IMR-90 (cell line): ENCODE measurements at regions not wholly inside any gene's neighbourhood (a gene's known extent, or its start where the extent isn't known, plus 50 kb on each side); places are given as distances from the start of the nearest gene placed in this dataset.
A peak's percentile ranks its signal among the peaks of the same experiment; 100 is the strongest.

Source experiments
- ATAC-seq: fragments of 200-7000 bp; cut with Tn5 transposase; 2 replicates; pipeline ENCODE4 v1.9.1; 2020; ENCODE audit warnings: low read depth, mild to moderate bottlenecking, moderate library complexity
- BruUV-seq: library from RNA; stranded (reverse); fragments of 400-500 nt; replicated peaks from 2 replicates; lab custom pipeline; 2021; lab: Mats Ljungman, UMichigan
- CTCF ChIA-PET: fragments of 300-600 bp; formaldehyde crosslinking; extraction: SDS; loops from one replicate; lab custom pipeline; 2021; ENCODE audit warnings: antibody characterized with exemption; lab: Yijun Ruan, JAX
- POLR2A ChIA-PET: fragments of 300-600 bp; sonication (Branson Sonifier 250); formaldehyde crosslinking; loops from one replicate; lab custom pipeline; 2022; ENCODE audit warnings: antibody characterized with exemption; ENCODE audit not compliant: unreplicated experiment; lab: Charles Lee
- DNase-seq: peaks from one replicate; pipeline ENCODE4 v3.0.0; 2013
- H2AFZ ChIP-seq: replicated peaks from 2 replicates; pipeline ENCODE3; 2013; ENCODE audit warnings: low read length, mild to moderate bottlenecking; ENCODE audit not compliant: poor library complexity
- H2AK5ac ChIP-seq: 2 replicates; pipeline ENCODE4 v1.6.1; 2013; ENCODE audit warnings: low read depth, low read length, inconsistent platforms
- H2AK9ac ChIP-seq: replicated peaks from 2 replicates; pipeline ENCODE3; 2013; ENCODE audit warnings: mild to moderate bottlenecking, low read depth, low read length, moderate library complexity; ENCODE audit not compliant: poor library complexity
- H2BK120ac ChIP-seq: 2 replicates; pipeline ENCODE4 v1.6.1; 2013; ENCODE audit warnings: low read depth, low read length, inconsistent platforms
- H2BK15ac ChIP-seq: 3 replicates; pipeline ENCODE4 v1.6.1; 2013; ENCODE audit warnings: low read depth, low read length, inconsistent platforms
- H2BK20ac ChIP-seq: 2 replicates; pipeline ENCODE4 v1.6.1; 2013; ENCODE audit warnings: low read depth, mild to moderate bottlenecking, inconsistent platforms, low read length, moderate library complexity
- H2BK5ac ChIP-seq: 2 replicates; pipeline ENCODE4 v1.6.1; 2013; ENCODE audit warnings: mild to moderate bottlenecking, low read depth, low read length, inconsistent platforms; ENCODE audit not compliant: poor library complexity, severe bottlenecking
- H3K14ac ChIP-seq: replicated peaks from 2 replicates; pipeline ENCODE4 v1.6.1; 2013; ENCODE audit warnings: low read depth, low read length, inconsistent platforms
- H3K18ac ChIP-seq: 2 replicates; pipeline ENCODE4 v1.6.1; 2013; ENCODE audit warnings: low read depth, low read length, control low read depth
- H3K23ac ChIP-seq: 2 replicates; pipeline ENCODE4 v1.6.1; 2013; ENCODE audit warnings: low read depth, low read length, inconsistent platforms
- H3K27ac ChIP-seq: 2 replicates; pipeline ENCODE4 v1.5.1; 2013; ENCODE audit warnings: mild to moderate bottlenecking, control low read depth, low read length; ENCODE audit not compliant: insufficient read depth
- H3K27me3 ChIP-seq: 2 replicates; pipeline ENCODE4 v1.6.1; 2013; ENCODE audit warnings: low read length; ENCODE audit not compliant: control insufficient read depth, insufficient read depth
- H3K36me3 ChIP-seq: 2 replicates; pipeline ENCODE4 v1.6.1; 2013; ENCODE audit warnings: low read length, mixed read lengths; ENCODE audit not compliant: control insufficient read depth, insufficient read depth
- H3K4ac ChIP-seq: 2 replicates; pipeline ENCODE4 v1.6.1; 2013; ENCODE audit warnings: low read depth, low read length, inconsistent platforms
- H3K4me1 ChIP-seq: 2 replicates; pipeline ENCODE4 v1.6.1; 2013; ENCODE audit warnings: low read length, mixed read lengths; ENCODE audit not compliant: control insufficient read depth, insufficient read depth
- H3K4me2 ChIP-seq: 2 replicates; pipeline ENCODE4 v1.6.1; 2013; ENCODE audit warnings: low read depth, mild to moderate bottlenecking, control low read depth, low read length, moderate library complexity
- H3K4me3 ChIP-seq: 2 replicates; pipeline ENCODE4 v1.5.1; 2013; ENCODE audit warnings: low read depth, mild to moderate bottlenecking, control low read depth, low read length, moderate library complexity; ENCODE audit not compliant: insufficient read depth
- H3K56ac ChIP-seq: 2 replicates; pipeline ENCODE4 v1.6.1; 2013; ENCODE audit warnings: low read length, inconsistent platforms; ENCODE audit not compliant: insufficient read depth; ENCODE audit errors: extremely low read depth
- H3K79me1 ChIP-seq, 2 experiments: 2 replicates each; pipeline ENCODE4 v1.6.1; 2013; ENCODE audit warnings: low read length in 2 of 2, inconsistent platforms in 1 of 2, low read depth in 1 of 2
- H3K9ac ChIP-seq: 2 replicates; pipeline ENCODE4 v1.6.1; 2013; ENCODE audit warnings: low read depth, low read length, control low read depth
- H3K9me1 ChIP-seq: 2 replicates; pipeline ENCODE4 v1.6.1; 2013; ENCODE audit warnings: low read length, inconsistent platforms; ENCODE audit not compliant: insufficient read depth
- H3K9me3 ChIP-seq: 2 replicates; pipeline ENCODE4 v1.6.1; 2013; ENCODE audit warnings: low read length; ENCODE audit not compliant: control insufficient read depth, insufficient read depth
- H4K20me1 ChIP-seq: 2 replicates; pipeline ENCODE4 v1.6.1; 2013; ENCODE audit warnings: low read length, inconsistent platforms; ENCODE audit not compliant: insufficient read depth
- H4K5ac ChIP-seq: 2 replicates; pipeline ENCODE4 v1.6.1; 2013; ENCODE audit warnings: mild to moderate bottlenecking, low read depth, low read length, control low read depth
- H4K8ac ChIP-seq, 2 experiments: 2 replicates each; pipeline ENCODE4 v1.6.1; 2013; ENCODE audit warnings: low read depth in 2 of 2, low read length in 2 of 2, control low read depth in 1 of 2, inconsistent platforms in 1 of 2
- H4K91ac ChIP-seq: 2 replicates; pipeline ENCODE4 v1.6.1; 2013; ENCODE audit warnings: low read depth, low read length, inconsistent platforms; ENCODE audit not compliant: insufficient read depth
- RAD21 ChIP-seq: IDR thresholded peaks from 2 replicates; pipeline ENCODE4 v1.6.1; 2012; ENCODE audit warnings: low read length, improper control_type of control experiment
- RCOR1 ChIP-seq: IDR thresholded peaks from 2 replicates; pipeline ENCODE4 v1.6.1; 2012; ENCODE audit warnings: mild to moderate bottlenecking, low read length, improper control_type of control experiment; ENCODE audit not compliant: insufficient replicate concordance
- WGBS, 2 experiments: methylation state at CpG; one replicate each; pipeline versions ENCODE4 v1.1.5 to v1.1.7; 2013; ENCODE audit warnings: missing lambda C conversion rate in 2 of 2; ENCODE audit not compliant: insufficient read length in 1 of 2; ENCODE audit errors: extremely low coverage in 2 of 2; 5-methylcytosine and 5-hydroxymethylcytosine counted together
- dilution Hi-C: fragments of 300-500 bp; cut with HindIII; formaldehyde crosslinking; loops from one replicate; pipeline ENCODE4 v1.14.3; 2018; ENCODE audit warnings: low sequenced_read_pairs; ENCODE audit not compliant: unreplicated experiment
- in situ Hi-C: fragments of 300-500 bp; cut with MboI; formaldehyde crosslinking; loops from 3 replicates; pipeline ENCODE4 v1.14.3; 2019; ENCODE audit warnings: low sequenced_read_pairs, inconsistent platforms, mixed read lengths
- intact Hi-C: fragments of 100-400 bp; cut with micrococcal nuclease; formaldehyde crosslinking; loops from 2 replicates; pipeline ENCODE4 v1.10.0; 2022

GRCh38 chr2:100766256-100766655 lies 53.7 kb upstream of the NPAS2 start:
- no peak overlapping the region for H2AK9ac ChIP-seq
- peak overlapping the region; percentile 33 for H2BK120ac ChIP-seq
- H3K9me1 ChIP-seq: peaks cover 15% of the 10 kb centered on the region
- H2BK20ac ChIP-seq: peak overlapping the region; percentile 57
- H3K9me3 ChIP-seq: no peaks in the 10 kb centered on the region
- H3K4me2 ChIP-seq: no peak overlapping the region
- H3K23ac ChIP-seq: 0 out of 2 replicates have a peak overlapping the region, but pooled peaks have one; percentile 51
- H4K20me1 ChIP-seq: no peaks in the 10 kb centered on the region
- no peak overlapping the region for H3K9ac ChIP-seq
- no peak for TF ChIP-seq RCOR1
- TF ChIP-seq RAD21: no peak
- H3K56ac ChIP-seq: no peak overlapping the region
- H2AK5ac ChIP-seq: peak overlapping the region; percentile 31; the same call in 1 of the 2 replicates
- BruUV-seq: no TSS peak
- POLR2A ChIA-PET: no interaction called here
- no peak overlapping the region for H3K4me3 ChIP-seq
- H3K18ac ChIP-seq: peak overlapping the region; percentile 15; the same call in 1 of the 2 replicates
- DNase-seq (no peak), ATAC-seq (no peak)
- H3K14ac ChIP-seq: peak overlapping the region; percentile 51
- no peak overlapping the region for H2BK5ac ChIP-seq
- H2BK15ac ChIP-seq: no peak overlapping the region
- no peaks in the 10 kb centered on the region for H3K36me3 ChIP-seq
- H3K27ac ChIP-seq: no peak overlapping the region
- H4K91ac ChIP-seq: no peak overlapping the region; the same call in 1 of the 2 replicates
- intact Hi-C loops (no loop called here), in situ Hi-C loops (no loop called here), dilution Hi-C loops (no loop called here)
- H2AFZ ChIP-seq: no peak overlapping the region
- no peaks in the 10 kb centered on the region for H3K27me3 ChIP-seq
- CTCF ChIA-PET: no interaction called here
- no peaks in the 10 kb centered on the region for H3K79me1 ChIP-seq
- peak overlapping the region in 1 of 2 experiments; percentile 11; a peak in 1 of 4 replicates for H4K8ac ChIP-seq
- no peak overlapping the region for H4K5ac ChIP-seq
- peak overlapping the region; percentile 14 for H3K4ac ChIP-seq
- peaks cover 15% of the 10 kb centered on the region for H3K4me1 ChIP-seq
- WGBS, 2 experiments: 100% methylated on average over 2 of the region's 6 CpGs; no CpG with 5 or more reads in 1 of the 2 experiments
